Cardiac fibroblast (primary cell): ENCODE measurements at regions not wholly inside any gene's neighbourhood (a gene's known extent, or its start where the extent isn't known, plus 50 kb on each side); places are given as distances from the start of the nearest gene placed in this dataset.

Experiments used
- DNase-seq, 2 donors: peaks; one replicate each; pipeline versions ENCODE4 v3.0.0 to v3.0.0-alpha.2; 2010; ENCODE audit warnings: low read depth in 2 of 2
- H3K4me3 ChIP-seq, 2 donors: replicated peaks in 1 of 2; 1 replicate in 1 of 2; 2 replicates in 1 of 2; pipeline ENCODE4 v1.5.1; 2011; ENCODE audit warnings: low read depth in 2 of 2, low read length in 2 of 2, mild to moderate bottlenecking in 2 of 2, moderate library complexity in 1 of 2
- TF ChIP-seq, protein P1 (sequence below): IDR thresholded peaks from one replicate; pipeline ENCODE4 v1.5.1; 2011; ENCODE audit warnings: low read depth, mild to moderate bottlenecking, low read length, inconsistent platforms

GRCh38 chr10:85177767-85178166 is 849.4 kb downstream of the CCSER2 start:
- no peak for DNase-seq
- TF ChIP-seq, protein P1, sequence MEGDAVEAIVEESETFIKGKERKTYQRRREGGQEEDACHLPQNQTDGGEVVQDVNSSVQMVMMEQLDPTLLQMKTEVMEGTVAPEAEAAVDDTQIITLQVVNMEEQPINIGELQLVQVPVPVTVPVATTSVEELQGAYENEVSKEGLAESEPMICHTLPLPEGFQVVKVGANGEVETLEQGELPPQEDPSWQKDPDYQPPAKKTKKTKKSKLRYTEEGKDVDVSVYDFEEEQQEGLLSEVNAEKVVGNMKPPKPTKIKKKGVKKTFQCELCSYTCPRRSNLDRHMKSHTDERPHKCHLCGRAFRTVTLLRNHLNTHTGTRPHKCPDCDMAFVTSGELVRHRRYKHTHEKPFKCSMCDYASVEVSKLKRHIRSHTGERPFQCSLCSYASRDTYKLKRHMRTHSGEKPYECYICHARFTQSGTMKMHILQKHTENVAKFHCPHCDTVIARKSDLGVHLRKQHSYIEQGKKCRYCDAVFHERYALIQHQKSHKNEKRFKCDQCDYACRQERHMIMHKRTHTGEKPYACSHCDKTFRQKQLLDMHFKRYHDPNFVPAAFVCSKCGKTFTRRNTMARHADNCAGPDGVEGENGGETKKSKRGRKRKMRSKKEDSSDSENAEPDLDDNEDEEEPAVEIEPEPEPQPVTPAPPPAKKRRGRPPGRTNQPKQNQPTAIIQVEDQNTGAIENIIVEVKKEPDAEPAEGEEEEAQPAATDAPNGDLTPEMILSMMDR, result no peak
- no peak overlapping the region for H3K4me3 ChIP-seq

DNA sequence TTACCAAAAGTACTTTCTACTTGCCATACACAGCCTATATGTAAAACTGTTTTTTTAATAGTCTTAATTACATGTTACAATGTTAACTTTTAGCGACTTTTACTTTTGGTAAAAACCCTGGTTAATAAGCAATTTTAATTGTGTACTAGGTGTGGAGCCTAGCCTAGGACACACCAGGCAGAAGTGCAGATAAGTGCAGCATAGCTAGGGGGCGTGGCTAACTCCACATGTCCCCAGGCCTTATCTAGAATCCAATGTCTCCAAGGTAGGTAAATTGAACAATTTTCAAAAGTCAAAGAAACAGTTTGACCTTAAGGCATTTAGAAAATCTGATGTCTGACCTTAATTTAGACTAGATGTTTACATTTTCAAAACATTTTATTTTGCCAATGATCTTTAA is 858.7 kb downstream of the CCSER2 start:
- DNase-seq, result no peak
- no peak overlapping the region for H3K4me3 ChIP-seq
- TF ChIP-seq, protein P1, result no peak

DNA sequence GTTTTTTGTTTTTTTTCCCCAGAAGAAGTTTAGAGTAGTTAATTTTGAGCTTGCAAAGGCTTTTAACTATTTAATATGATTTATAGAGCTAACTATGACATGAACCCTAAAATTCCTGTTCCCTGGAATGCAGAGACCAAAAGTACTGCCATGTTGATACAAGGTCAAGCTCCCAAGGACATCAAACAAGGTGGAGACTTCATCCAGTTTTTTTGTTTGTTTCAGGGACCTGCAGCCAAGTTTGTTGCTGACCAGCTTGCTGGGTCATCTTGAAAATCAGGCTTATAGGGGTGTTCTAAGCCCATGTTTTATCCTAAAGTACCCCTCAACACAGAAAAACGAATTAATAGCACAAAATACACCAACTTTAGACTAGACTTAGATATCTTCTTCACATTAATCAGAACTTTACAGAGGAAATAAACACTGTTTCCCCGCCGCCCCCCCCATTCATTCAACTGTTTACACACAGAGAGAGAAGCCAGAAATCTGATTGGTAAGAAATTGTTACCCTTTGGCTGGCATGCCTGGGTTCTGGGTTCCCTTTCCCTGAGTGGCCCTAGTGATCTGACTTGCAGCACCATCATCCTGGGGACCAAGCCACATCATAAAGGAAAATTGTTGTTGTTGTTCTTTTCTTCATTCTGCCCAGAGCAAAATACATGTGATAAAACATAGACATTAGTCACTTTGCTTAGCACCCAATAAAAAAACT is 860.5 kb downstream of the CCSER2 start:
- TF ChIP-seq, protein P1, result no peak
- no peak overlapping the region for H3K4me3 ChIP-seq
- no peak for DNase-seq

GRCh38 chr10:85193796-85194195 is 865.4 kb downstream of the CCSER2 start:
- TF ChIP-seq, protein P1, result no peak
- DNase-seq, result no peak

GRCh38 chr10:85194706-85195105 is 866.3 kb downstream of the CCSER2 start:
- TF ChIP-seq, protein P1, result no peak
- DNase-seq, result no peak
- no peak overlapping the region for H3K4me3 ChIP-seq

More at GRCh38 chr10:85193796-85194195, 865.4 kb downstream of the CCSER2 start:
- H3K4me3 ChIP-seq, result no peak overlapping the region

GRCh38 chr10:85195596-85195995 is 867.2 kb downstream of the CCSER2 start:
- TF ChIP-seq, protein P1, result no peak
- DNase-seq, result no peak
- no peak overlapping the region for H3K4me3 ChIP-seq

DNA sequence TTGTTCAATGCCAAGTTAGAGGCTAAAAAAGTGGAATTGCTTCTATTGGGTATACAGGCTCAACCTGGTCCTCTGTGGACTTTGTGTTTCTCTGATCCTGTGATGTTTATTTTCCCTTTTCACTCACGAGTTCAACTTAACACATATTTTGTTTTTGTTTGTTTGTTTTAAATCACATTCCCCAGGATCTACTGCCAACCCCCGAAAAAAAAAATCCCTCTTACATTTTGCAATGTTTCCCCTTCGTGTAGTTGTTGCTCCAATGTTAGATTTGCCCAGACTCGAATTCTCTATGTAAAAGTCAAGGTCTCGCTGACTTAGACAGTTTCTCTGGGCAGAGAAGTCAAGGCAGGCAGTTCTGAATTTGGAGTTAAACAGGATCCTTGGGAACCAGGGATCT is 876.4 kb downstream of the CCSER2 start:
- no peak overlapping the region for H3K4me3 ChIP-seq
- no peak for DNase-seq
- TF ChIP-seq, protein P1, result no peak
